ENCODE measurements at regions not wholly inside any gene's neighbourhood (a gene's known extent, or its start where the extent isn't known, plus 50 kb on each side); places are given as distances from the start of the nearest gene placed in this dataset.

- no peak for TF ChIP-seq NFYA (IDR thresholded peaks at IDR 0.05; ENCODE audit: borderline replicate concordance, low read depth, low read length)
- no peak for TF ChIP-seq SP1 (IDR thresholded peaks at IDR 0.05; ENCODE audit: low read depth, low read length)
- TF ChIP-seq CEBPB (IDR thresholded peaks at IDR 0.05; ENCODE audit: borderline replicate concordance in 1 of 2, low read depth in 2 of 2, low read length in 2 of 2) = no peak
Measured at GRCh38 chr1:103256490-103256889, 148.2 kb upstream of the COL11A1 start (continued).

GRCh38 chr1:103254691-103255090 lies 146.4 kb upstream of the COL11A1 start:
- H3K79me2 ChIP-seq (ENCODE audit: control insufficient read depth, insufficient read depth, low read length) = no peaks in the 10 kb centered on the region
- no peaks in the 10 kb centered on the region for H3K4me1 ChIP-seq (ENCODE audit: control insufficient read depth, insufficient read depth, low read length)
- H3K9ac ChIP-seq (ENCODE audit: control insufficient read depth, insufficient read depth, low read length) = no peak overlapping the region
- SMC1A ChIA-PET (ENCODE audit: uncharacterized antibody, unreplicated experiment) = no interaction called here
- no peak overlapping the region for H3K27ac ChIP-seq (ENCODE audit: control insufficient read depth, insufficient read depth)
- H4K20me1 ChIP-seq (ENCODE audit: control insufficient read depth, insufficient read depth) = no peaks in the 10 kb centered on the region
- CTCF ChIA-PET = interaction anchor here (1.0 kb wide), 1 partner anchor 13 kb away, joined by 3 read pairs; no protein-coding TSS in a partner anchor
- no peak overlapping the region for H3K4me3 ChIP-seq
- no TSS peak for BruUV-seq (replicated peaks)
- DNase-seq (ENCODE audit: low read depth, low spot score) (no peak), FAIRE-seq (no peak), ATAC-seq (no peak)
- POLR2A ChIA-PET = no interaction called here
- H2AFZ ChIP-seq (ENCODE audit: control insufficient read depth, low read depth, low read length) = no peak overlapping the region
- no peaks in the 10 kb centered on the region for H3K9me3 ChIP-seq (replicated peaks; ENCODE audit: control insufficient read depth, insufficient read depth, low read length)
- H3K4me2 ChIP-seq (ENCODE audit: control insufficient read depth, insufficient read depth) = no peak overlapping the region
- RAD21 ChIA-PET (ENCODE audit: unreplicated experiment) = no interaction called here
- in situ Hi-C loops (cut with MboI) (no loop called here), intact Hi-C loops (cut with micrococcal nuclease; ENCODE audit: unreplicated experiment) (no loop called here)
- H3K27me3 ChIP-seq (replicated peaks in 1 of 2; ENCODE audit: control insufficient read depth in 2 of 2, insufficient read depth in 2 of 2, low read length in 1 of 2) = no peaks in the 10 kb centered on the region
- 14% methylated on average over 3 of the region's 3 CpGs for WGBS (ENCODE audit: insufficient coverage, insufficient replicate concordance, low lambda C conversion rate, missing lambda C conversion rate)
- no peaks in the 10 kb centered on the region for H3K36me3 ChIP-seq (ENCODE audit: control insufficient read depth in 2 of 2, insufficient read depth in 2 of 2, low read length in 1 of 2)
- TF ChIP-seq SREBF2 (IDR thresholded peaks at IDR 0.05; ENCODE audit: low read length) (no peak), HDAC2 (IDR thresholded peaks at IDR 0.05) (no peak), BCLAF1 (IDR thresholded peaks at IDR 0.05) (no peak), E4F1 (IDR thresholded peaks at IDR 0.05; ENCODE audit: borderline replicate concordance, partially characterized antibody) (no peak), PRDM15 (CRISPR knock-in tag; IDR thresholded peaks at IDR 0.05) (no peak), MYB (IDR thresholded peaks at IDR 0.05; ENCODE audit: borderline replicate concordance, low read depth, low read length) (no peak), POLR2AphosphoS2 (IDR thresholded peaks at IDR 0.05; ENCODE audit: low read depth, low read length) (no peak), ATF2 (IDR thresholded peaks at IDR 0.05; ENCODE audit: low read length) (no peak), RFX5 (IDR thresholded peaks at IDR 0.05; ENCODE audit: low read depth, low read length) (no peak)
